ENCODE measurements at regions not wholly inside any gene's neighbourhood (a gene's known extent, or its start where the extent isn't known, plus 50 kb on each side); places are given as distances from the start of the nearest gene placed in this dataset.

GRCh38 chr2:173785813-173786212 lies 179.4 kb downstream of the SP3 start:
- no peak for TF ChIP-seq CTCF (IDR thresholded peaks at IDR 0.05)

- TF ChIP-seq CTCF (IDR thresholded peaks at IDR 0.05), result no peak
These were observed 173.7 kb downstream of the SP3 start for GRCh38 chr2:173791502-173791901.

GRCh38 chr2:173792166-173792565 lies 173.0 kb downstream of the SP3 start:
- TF ChIP-seq CTCF (IDR thresholded peaks at IDR 0.05), result no peak

GRCh38 chr2:173792741-173793140 lies 172.4 kb downstream of the SP3 start:
- no peak for TF ChIP-seq CTCF (IDR thresholded peaks at IDR 0.05)

GRCh38 chr2:173793709-173794565 lies 171.2 kb downstream of the SP3 start:
- no peak for TF ChIP-seq CTCF (IDR thresholded peaks at IDR 0.05)

GRCh38 chr2:173797586-173798263 lies 167.4 kb downstream of the SP3 start:
- TF ChIP-seq CTCF (IDR thresholded peaks at IDR 0.05), result no peak

GRCh38 chr2:173802518-173802917 lies 162.7 kb downstream of the SP3 start:
- no peak for TF ChIP-seq CTCF (IDR thresholded peaks at IDR 0.05)
